Tibial nerve (tissue), 4 donors: ENCODE measurements at regions not wholly inside any gene's neighbourhood (a gene's known extent, or its start where the extent isn't known, plus 50 kb on each side); places are given as distances from the start of the nearest gene placed in this dataset.

Experiments
- DNase-seq, 2 donors: peaks; one replicate each; pipeline ENCODE4 v3.0.0-alpha.2; 2019; ENCODE audit warnings: low spot score in 2 of 2
- H3K27ac ChIP-seq, 4 donors: fragments of 200-600 bp; sonication (generic) in 3 of 4; one replicate each; pipeline ENCODE4 v1.5.1; 2017 to 2019; ENCODE audit warnings: mild to moderate bottlenecking in 1 of 4
- H3K27me3 ChIP-seq, 2 donors: fragments of 200-600 bp; sonication (generic) in 1 of 2; one replicate each; pipeline versions ENCODE4 v1.5.1 to v1.6.0; 2017 to 2019
- H3K36me3 ChIP-seq, 3 donors: fragments of 200-600 bp; sonication (generic); one replicate each; pipeline ENCODE4 v1.5.1; 2018 to 2019
- H3K4me1 ChIP-seq, 4 donors: fragments of 200-600 bp; sonication (generic) in 3 of 4; one replicate each; pipeline ENCODE4 v1.5.1; 2017 to 2019
- H3K4me3 ChIP-seq, 4 donors: fragments of 200-600 bp; sonication (generic) in 3 of 4; one replicate each; pipeline ENCODE4 v1.5.1; 2017 to 2019; ENCODE audit warnings: mild to moderate bottlenecking in 1 of 4, moderate library complexity in 1 of 4
- H3K9me3 ChIP-seq, 4 donors: fragments of 200-600 bp; sonication (generic) in 3 of 4; one replicate each; pipeline ENCODE4 v1.5.1; 2017 to 2019
- CTCF ChIP-seq, 5 experiments: fragments of 200-600 bp in 3 of 5; fragments of 450-650 bp in 2 of 5; sonication (generic) in 3 of 5; IDR thresholded peaks; one replicate each; pipeline ENCODE4 v1.5.1; 2016 to 2019; ENCODE audit warnings: antibody characterized with exemption in 5 of 5, mild to moderate bottlenecking in 3 of 5, moderate library complexity in 2 of 5
- EP300 ChIP-seq, 2 donors: sonication (generic); formaldehyde crosslinking; IDR thresholded peaks; one replicate each; pipeline ENCODE4 v1.6.1; 2017; ENCODE audit warnings: antibody characterized with exemption in 2 of 2, mild to moderate bottlenecking in 1 of 2
- POLR2A ChIP-seq, 2 donors: fragments of 450-650 bp; IDR thresholded peaks; one replicate each; pipeline ENCODE4 v1.6.1; 2017; ENCODE audit warnings: antibody characterized with exemption in 2 of 2, mild to moderate bottlenecking in 2 of 2, moderate library complexity in 2 of 2
- WGBS, 2 donors: methylation state at CpG; one replicate each; pipeline ENCODE4 v1.1.5; 2018; 5-methylcytosine and 5-hydroxymethylcytosine counted together

DNA sequence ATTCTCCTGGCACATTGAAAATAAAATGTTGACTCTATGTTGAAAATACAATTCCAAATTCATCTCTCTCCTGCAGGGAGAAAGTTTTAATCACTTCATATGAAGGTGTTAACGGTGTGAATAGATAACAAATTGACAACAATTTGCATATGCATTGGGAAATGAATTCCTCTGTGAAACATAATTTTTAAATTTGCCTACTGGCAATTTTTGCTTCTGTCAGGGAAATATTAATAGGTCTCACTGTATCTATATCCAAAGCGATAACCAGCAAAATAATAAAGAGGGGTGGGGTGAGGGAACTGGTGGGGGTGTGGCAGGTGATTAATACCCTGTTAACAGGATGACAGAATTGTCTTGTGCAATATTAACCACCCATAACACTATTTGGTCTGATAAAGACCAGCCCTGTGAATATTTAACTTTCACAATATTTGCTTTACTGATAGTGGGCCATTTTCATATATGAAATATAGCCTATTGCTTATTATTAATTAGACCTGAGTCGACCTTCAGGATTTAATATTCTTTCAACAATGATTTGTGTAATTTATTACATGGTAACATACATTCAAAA lies 239.0 kb upstream of the SSTR1 start:
- no peaks in the 10 kb centered on the region for H3K27me3 ChIP-seq
- TF ChIP-seq EP300 (IDR thresholded peaks at IDR 0.05): no peak
- TF ChIP-seq CTCF (IDR thresholded peaks at IDR 0.05): no peak
- TF ChIP-seq POLR2A (IDR thresholded peaks at IDR 0.05): no peak
- H3K27ac ChIP-seq: no peak overlapping the region
- no peaks in the 10 kb centered on the region for H3K4me1 ChIP-seq
- peaks cover 0 to 15% (median 0%) of the 10 kb centered on the region in 4 donors for H3K9me3 ChIP-seq
- no peak for DNase-seq
- 78 to 83% methylated on average over 3 of the region's 3 CpGs for WGBS, 2 donors
- H3K36me3 ChIP-seq: no peaks in the 10 kb centered on the region
- H3K4me3 ChIP-seq: no peak overlapping the region

DNA sequence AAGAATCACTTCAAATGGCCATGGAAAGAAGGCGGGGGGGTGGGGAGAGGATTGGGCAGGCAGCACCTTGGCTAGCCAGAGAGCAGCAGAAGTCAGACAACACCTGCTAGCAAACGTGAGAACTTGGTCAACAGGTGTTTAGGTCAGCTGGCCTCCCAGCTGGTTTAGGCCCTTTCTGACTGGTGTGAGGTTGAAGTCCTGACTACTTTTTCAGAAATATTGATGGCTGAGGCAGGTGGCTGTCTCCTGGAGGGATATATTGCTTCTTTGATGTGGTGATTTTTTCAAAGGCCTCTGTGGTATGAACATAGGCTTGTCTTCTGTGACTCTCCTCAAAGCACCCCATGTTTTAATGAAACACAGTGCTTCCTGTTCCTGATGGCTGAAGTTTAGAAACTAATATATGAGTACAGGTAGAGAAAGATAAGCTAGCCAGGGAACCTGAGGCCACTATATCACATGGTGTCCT lies 238.2 kb upstream of the SSTR1 start:
- DNase-seq: no peak
- WGBS, 2 donors: 63 to 66% methylated on average over 2 of the region's 2 CpGs
- Histone ChIP-seq H3K36me3 (no peaks in the 10 kb centered on the region), H3K9me3 (peaks cover 0 to 9% (median 0%) of the 10 kb centered on the region in 4 donors), H3K4me3 (no peak overlapping the region), H3K27ac (no peak overlapping the region), H3K4me1 (no peaks in the 10 kb centered on the region), H3K27me3 (no peaks in the 10 kb centered on the region)
- no peak for TF ChIP-seq CTCF (IDR thresholded peaks at IDR 0.05)
- TF ChIP-seq EP300 (IDR thresholded peaks at IDR 0.05): no peak
- no peak for TF ChIP-seq POLR2A (IDR thresholded peaks at IDR 0.05)

GRCh38 chr14:37970696-37971095 lies 237.0 kb upstream of the SSTR1 start:
- no peaks in the 10 kb centered on the region for H3K27me3 ChIP-seq
- no peak for TF ChIP-seq CTCF (IDR thresholded peaks at IDR 0.05)
- TF ChIP-seq EP300 (IDR thresholded peaks at IDR 0.05): no peak
- TF ChIP-seq POLR2A (IDR thresholded peaks at IDR 0.05): no peak
- 69 to 90% methylated on average over 4 of the region's 4 CpGs for WGBS, 2 donors
- no peaks in the 10 kb centered on the region for H3K4me1 ChIP-seq
- H3K27ac ChIP-seq: no peak overlapping the region
- H3K9me3 ChIP-seq: no peaks in the 10 kb centered on the region
- no peaks in the 10 kb centered on the region for H3K36me3 ChIP-seq
- no peak for DNase-seq
- H3K4me3 ChIP-seq: no peak overlapping the region

DNA sequence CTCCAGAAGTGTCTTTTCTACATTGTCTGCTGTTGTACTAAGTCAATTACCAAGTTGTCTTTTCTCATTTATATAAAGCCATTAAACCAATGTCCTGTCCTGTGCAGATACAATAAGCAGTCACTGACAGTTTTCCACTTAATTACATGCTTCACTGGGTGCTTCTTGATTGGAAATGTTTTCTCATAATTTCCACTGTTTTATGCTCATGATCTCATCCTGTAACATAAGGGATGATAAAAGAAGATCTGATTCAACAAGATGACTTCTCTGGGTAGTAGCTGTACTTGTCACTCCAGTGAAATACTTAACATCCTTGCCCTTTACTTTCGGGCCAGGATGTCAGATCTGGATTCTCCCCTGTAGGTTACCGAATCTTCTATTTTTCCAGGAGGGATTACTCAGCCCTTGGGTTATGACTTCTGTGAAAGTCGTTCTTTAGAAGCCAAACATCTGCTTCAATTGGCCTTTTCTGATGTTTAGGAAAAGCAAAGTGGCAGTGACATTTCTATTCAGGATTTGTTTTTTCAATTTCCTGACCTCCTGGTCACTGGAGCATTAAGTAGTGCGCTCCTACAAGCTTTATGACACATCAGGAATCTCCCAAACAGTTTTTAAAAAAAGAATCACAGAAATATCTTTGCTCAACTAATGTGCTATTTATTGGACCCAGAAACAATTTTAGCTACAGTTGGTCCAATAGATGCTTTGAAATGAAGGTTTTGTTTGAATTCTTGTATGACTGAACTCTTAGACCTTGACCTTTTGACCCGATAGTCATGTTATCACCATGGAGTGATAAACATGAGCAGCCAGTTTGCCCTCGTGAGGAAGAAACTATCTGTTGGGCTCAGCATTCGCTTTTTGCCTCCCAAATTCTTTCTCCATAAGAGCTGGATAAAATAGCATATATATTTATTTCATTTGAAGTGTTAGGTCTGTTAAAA lies 234.5 kb upstream of the SSTR1 start:
- DNase-seq: no peak
- Histone ChIP-seq H3K4me3 (no peak overlapping the region), H3K36me3 (no peaks in the 10 kb centered on the region), H3K4me1 (no peaks in the 10 kb centered on the region), H3K27me3 (no peaks in the 10 kb centered on the region), H3K9me3 (peaks cover 0 to 2% (median 0%) of the 10 kb centered on the region in 4 donors), H3K27ac (no peak overlapping the region)
- whole genome bisulfite sequencing, 2 donors: 42 to 45% methylated on average over 7 of the region's 7 CpGs
- TF ChIP-seq EP300 (IDR thresholded peaks at IDR 0.05) (no peak), POLR2A (IDR thresholded peaks at IDR 0.05) (no peak), CTCF (IDR thresholded peaks at IDR 0.05) (no peak)

DNA sequence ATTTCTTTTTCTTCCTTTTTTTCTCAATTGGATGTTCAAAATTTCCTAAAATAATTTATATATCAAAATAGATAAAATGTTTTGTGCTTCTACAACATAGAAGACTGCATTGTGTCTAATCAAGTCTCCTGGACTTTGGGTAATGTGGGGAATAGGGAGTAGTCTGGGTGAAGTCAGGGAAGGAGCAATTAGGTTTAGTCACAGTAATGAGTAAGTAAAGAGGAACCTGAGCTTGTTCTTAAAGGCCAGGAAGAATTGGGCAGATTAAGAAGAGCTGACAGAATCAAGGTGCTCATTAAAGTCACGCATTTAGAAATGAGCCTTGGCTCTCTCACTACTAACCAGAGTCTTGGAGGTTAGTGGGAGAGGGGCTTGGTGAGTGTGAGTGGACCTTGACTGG lies 233.3 kb upstream of the SSTR1 start:
- H3K36me3 ChIP-seq: no peaks in the 10 kb centered on the region
- no peak for TF ChIP-seq POLR2A (IDR thresholded peaks at IDR 0.05)
- no peak for TF ChIP-seq EP300 (IDR thresholded peaks at IDR 0.05)
- no peak for TF ChIP-seq CTCF (IDR thresholded peaks at IDR 0.05)
- peaks cover 0 to 4% (median 0%) of the 10 kb centered on the region in 4 donors for H3K9me3 ChIP-seq
- 88 to 89% methylated on average over 1 of the region's 1 CpG for WGBS, 2 donors
- H3K27ac ChIP-seq: no peak overlapping the region
- no peak overlapping the region for H3K4me3 ChIP-seq
- no peak for DNase-seq
- no peaks in the 10 kb centered on the region for H3K27me3 ChIP-seq
- no peaks in the 10 kb centered on the region for H3K4me1 ChIP-seq
